HL-60 (cell line): ENCODE measurements at regions not wholly inside any gene's neighbourhood (a gene's known extent, or its start where the extent isn't known, plus 50 kb on each side); places are given as distances from the start of the nearest gene placed in this dataset.

Experiments
- POLR2AphosphoS5 ChIP-seq: IDR thresholded peaks from 2 replicates; pipeline ENCODE4 v1.6.1; 2012; ENCODE audit warnings: low read depth
- REST ChIP-seq: IDR thresholded peaks from 2 replicates; pipeline ENCODE4 v1.6.1; 2012; ENCODE audit warnings: low read depth; ENCODE audit not compliant: insufficient replicate concordance
- SPI1 ChIP-seq: IDR thresholded peaks from 2 replicates; pipeline ENCODE4 v1.6.1; 2012; ENCODE audit warnings: low read depth, mild to moderate bottlenecking, borderline replicate concordance
- TF ChIP-seq, protein P1 (sequence below): IDR thresholded peaks from one replicate; pipeline ENCODE4 v1.5.1; 2011; ENCODE audit warnings: low read length, control low read depth, inconsistent platforms; ENCODE audit not compliant: insufficient read depth

GRCh38 chr21:22657781-22658180 lies 1659.6 kb downstream of the NCAM2 start:
- TF ChIP-seq POLR2AphosphoS5: no peak
- TF ChIP-seq, protein P1, sequence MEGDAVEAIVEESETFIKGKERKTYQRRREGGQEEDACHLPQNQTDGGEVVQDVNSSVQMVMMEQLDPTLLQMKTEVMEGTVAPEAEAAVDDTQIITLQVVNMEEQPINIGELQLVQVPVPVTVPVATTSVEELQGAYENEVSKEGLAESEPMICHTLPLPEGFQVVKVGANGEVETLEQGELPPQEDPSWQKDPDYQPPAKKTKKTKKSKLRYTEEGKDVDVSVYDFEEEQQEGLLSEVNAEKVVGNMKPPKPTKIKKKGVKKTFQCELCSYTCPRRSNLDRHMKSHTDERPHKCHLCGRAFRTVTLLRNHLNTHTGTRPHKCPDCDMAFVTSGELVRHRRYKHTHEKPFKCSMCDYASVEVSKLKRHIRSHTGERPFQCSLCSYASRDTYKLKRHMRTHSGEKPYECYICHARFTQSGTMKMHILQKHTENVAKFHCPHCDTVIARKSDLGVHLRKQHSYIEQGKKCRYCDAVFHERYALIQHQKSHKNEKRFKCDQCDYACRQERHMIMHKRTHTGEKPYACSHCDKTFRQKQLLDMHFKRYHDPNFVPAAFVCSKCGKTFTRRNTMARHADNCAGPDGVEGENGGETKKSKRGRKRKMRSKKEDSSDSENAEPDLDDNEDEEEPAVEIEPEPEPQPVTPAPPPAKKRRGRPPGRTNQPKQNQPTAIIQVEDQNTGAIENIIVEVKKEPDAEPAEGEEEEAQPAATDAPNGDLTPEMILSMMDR: no peak
- TF ChIP-seq SPI1: no peak
- TF ChIP-seq REST: no peak
